AG04450 (cell line): ENCODE measurements at regions not wholly inside any gene's neighbourhood (a gene's known extent, or its start where the extent isn't known, plus 50 kb on each side); places are given as distances from the start of the nearest gene placed in this dataset.

Source experiments
- CTCF ChIA-PET: fragments of 300-600, 350-600 bp; formaldehyde crosslinking; extraction: SDS; loops from one replicate; lab custom pipeline; 2022; ENCODE audit warnings: antibody characterized with exemption, inconsistent platforms; lab: Charles Lee
- POLR2A ChIA-PET: fragments of 350-600 bp; formaldehyde crosslinking; extraction: SDS; loops from one replicate; lab custom pipeline; 2021; ENCODE audit warnings: antibody characterized with exemption, inconsistent platforms; lab: Yijun Ruan, JAX
- DNase-seq: peaks from one replicate; pipeline ENCODE4 v3.0.0-alpha.2; 2011; ENCODE audit warnings: low read depth, low spot score
- H3K27ac ChIP-seq: one replicate; pipeline ENCODE4 v1.5.1; 2012; ENCODE audit warnings: low read depth, low read length, control low read depth
- H3K27me3 ChIP-seq: one replicate; pipeline ENCODE4 v1.6.0; 2012; ENCODE audit warnings: low read length; ENCODE audit not compliant: control insufficient read depth, insufficient read depth
- H3K4me3 ChIP-seq: 2 replicates; pipeline ENCODE4 v1.5.1; 2011; ENCODE audit warnings: mild to moderate bottlenecking, low read depth, low read length, control low read depth
- H3K9me3 ChIP-seq: 2 replicates; pipeline ENCODE4 v1.5.1; 2012; ENCODE audit warnings: low read length; ENCODE audit not compliant: control insufficient read depth, insufficient read depth
- TF ChIP-seq, protein P1 (sequence below): IDR thresholded peaks from 2 replicates; pipeline ENCODE4 v1.5.1; 2011; ENCODE audit warnings: low read depth, low read length, control low read depth, inconsistent platforms

DNA sequence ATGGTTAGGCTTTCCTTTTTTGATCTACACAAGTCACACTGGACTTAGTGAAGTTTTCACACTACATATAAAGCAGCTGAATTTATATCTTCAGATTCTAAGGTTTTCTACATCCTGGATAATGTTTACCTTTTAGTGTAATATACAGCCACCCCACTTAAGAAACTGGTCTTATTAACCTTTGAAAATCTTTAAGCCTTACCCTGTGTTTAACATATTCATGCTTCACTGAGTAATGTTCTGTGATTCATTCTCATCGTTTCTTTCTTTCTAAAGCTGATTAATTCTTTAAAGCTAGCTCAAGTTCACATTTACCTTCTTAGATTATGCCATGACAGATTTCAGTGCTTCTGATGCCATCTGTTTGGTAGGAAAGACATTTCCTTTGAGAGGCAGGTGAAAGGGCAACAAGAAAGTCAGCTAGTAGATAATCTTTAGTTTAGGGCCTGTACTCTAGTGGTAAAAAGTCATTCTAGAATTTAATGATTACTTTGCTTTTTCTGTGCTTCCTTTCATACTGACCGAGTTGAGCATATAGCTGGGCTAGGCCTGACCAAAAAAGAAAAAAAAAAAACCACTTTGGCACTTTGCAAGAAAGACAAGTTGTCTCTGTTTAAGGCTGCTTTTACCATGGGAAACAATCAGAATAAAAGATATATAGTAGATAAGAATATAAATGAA, 690.9 kb upstream of the FBXO33 start:
- peaks cover 15% of the 10 kb centered on the region for H3K9me3 ChIP-seq
- H3K4me3 ChIP-seq, result no peak overlapping the region
- no peaks in the 10 kb centered on the region for H3K27me3 ChIP-seq
- H3K27ac ChIP-seq, result no peak overlapping the region
- DNase-seq, result no peak
- CTCF ChIA-PET, result no interaction called here
- TF ChIP-seq, protein P1, sequence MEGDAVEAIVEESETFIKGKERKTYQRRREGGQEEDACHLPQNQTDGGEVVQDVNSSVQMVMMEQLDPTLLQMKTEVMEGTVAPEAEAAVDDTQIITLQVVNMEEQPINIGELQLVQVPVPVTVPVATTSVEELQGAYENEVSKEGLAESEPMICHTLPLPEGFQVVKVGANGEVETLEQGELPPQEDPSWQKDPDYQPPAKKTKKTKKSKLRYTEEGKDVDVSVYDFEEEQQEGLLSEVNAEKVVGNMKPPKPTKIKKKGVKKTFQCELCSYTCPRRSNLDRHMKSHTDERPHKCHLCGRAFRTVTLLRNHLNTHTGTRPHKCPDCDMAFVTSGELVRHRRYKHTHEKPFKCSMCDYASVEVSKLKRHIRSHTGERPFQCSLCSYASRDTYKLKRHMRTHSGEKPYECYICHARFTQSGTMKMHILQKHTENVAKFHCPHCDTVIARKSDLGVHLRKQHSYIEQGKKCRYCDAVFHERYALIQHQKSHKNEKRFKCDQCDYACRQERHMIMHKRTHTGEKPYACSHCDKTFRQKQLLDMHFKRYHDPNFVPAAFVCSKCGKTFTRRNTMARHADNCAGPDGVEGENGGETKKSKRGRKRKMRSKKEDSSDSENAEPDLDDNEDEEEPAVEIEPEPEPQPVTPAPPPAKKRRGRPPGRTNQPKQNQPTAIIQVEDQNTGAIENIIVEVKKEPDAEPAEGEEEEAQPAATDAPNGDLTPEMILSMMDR, result no peak
- POLR2A ChIA-PET, result no interaction called here

DNA sequence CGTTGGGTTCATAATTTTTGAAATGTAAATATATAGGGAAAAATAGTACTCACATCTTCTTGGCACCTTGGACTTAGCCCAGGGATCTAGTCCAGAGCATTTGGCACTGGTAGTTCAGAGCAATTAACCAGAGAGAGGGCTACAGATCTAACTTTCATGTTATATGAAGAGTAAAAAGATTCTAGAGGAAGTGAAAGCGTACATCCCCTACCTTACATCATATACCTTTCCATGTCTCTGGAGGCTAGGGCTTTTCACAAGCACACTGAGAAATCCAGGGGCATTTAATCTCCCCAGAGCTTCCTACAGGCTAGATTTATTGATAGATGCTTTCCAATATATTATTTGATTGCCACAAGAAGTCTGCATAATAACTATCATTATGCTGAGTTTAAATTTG, 687.5 kb upstream of the FBXO33 start:
- Histone ChIP-seq H3K9me3 (peaks cover 5% of the 10 kb centered on the region), H3K4me3 (no peak overlapping the region), H3K27ac (no peak overlapping the region), H3K27me3 (no peaks in the 10 kb centered on the region)
- ChIA-PET CTCF (no interaction called here), POLR2A (no interaction called here)
- TF ChIP-seq, protein P1, result no peak
- no peak for DNase-seq

DNA sequence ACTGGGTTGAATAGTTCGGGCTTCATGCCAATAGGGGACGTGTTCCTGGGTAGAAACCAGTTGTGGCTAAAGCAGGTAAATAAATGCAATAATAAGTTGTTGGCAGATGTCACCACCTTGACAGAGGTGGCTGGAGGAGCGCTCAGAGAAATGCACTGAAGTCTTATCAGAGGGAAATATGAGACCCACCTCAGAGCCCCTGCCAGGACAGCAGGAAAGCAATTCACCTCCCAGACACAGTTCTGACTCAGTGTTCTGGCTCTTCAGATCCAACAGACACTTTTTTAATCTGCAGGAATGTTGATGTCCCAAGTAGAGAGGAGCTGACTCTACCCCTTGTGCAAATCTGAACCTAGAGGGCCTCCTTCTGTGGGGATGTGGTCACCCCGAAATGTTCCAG, 687.1 kb upstream of the FBXO33 start:
- peaks cover 6% of the 10 kb centered on the region for H3K9me3 ChIP-seq
- POLR2A ChIA-PET, result no interaction called here
- H3K27me3 ChIP-seq, result no peaks in the 10 kb centered on the region
- DNase-seq, result no peak
- no peak overlapping the region for H3K27ac ChIP-seq
- CTCF ChIA-PET, result no interaction called here
- H3K4me3 ChIP-seq, result no peak overlapping the region
- TF ChIP-seq, protein P1, result no peak

DNA sequence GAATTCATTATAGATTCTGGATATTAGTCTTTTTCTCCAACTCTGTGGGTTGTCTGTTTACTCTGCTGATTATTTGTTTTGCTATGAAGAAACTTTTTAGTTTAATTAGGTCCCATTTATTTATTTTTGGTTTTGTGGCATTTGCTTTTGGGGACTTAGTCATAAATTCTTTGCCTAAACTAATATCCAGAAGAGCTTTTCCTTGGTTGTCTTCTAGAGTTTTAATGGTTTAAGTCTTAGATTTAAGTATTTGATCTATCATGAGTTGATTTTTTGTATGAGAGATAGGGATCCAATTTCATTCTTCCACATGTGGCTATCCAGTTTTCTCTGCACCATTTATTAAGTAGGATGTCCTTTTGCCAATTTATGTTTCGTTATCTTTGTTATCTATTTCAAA, 683.4 kb upstream of the FBXO33 start:
- no peak for DNase-seq
- H3K27ac ChIP-seq, result no peak overlapping the region
- ChIA-PET POLR2A (no interaction called here), CTCF (no interaction called here)
- H3K27me3 ChIP-seq, result no peaks in the 10 kb centered on the region
- H3K9me3 ChIP-seq, result peaks cover 7% of the 10 kb centered on the region
- H3K4me3 ChIP-seq, result no peak overlapping the region
- TF ChIP-seq, protein P1, result no peak

DNA sequence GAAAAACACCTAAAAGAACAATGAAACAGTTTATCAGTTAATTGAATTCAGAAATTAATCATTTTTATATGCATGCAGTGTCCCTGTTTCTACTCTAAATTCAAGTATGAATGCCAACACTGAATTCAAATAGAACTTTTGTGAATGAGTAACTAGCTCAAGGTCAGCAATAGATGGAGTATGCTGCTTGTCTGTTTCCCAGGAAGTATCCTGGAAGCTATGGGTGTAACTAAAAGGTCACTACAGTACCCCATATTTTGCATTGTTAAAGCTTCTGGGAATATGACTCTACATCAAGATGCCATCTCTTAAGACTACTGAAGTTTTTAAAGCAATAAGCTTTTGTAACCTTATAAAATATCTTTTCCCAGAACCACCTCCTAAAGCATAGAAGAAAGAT, 681.4 kb upstream of the FBXO33 start:
- Histone ChIP-seq H3K4me3 (no peak overlapping the region), H3K9me3 (peaks cover 4% of the 10 kb centered on the region; the same call in 1 of the 2 replicates), H3K27me3 (no peaks in the 10 kb centered on the region), H3K27ac (no peak overlapping the region)
- TF ChIP-seq, protein P1, result no peak
- DNase-seq, result no peak
- ChIA-PET POLR2A (no interaction called here), CTCF (no interaction called here)
